A172 (cell line): ENCODE measurements at regions not wholly inside any gene's neighbourhood (a gene's known extent, or its start where the extent isn't known, plus 50 kb on each side); places are given as distances from the start of the nearest gene placed in this dataset.
"Not testable (repeated sequence)": the region's sequence is repeated elsewhere in the genome, so short reads cannot be mapped to it uniquely, and the experiment has no call there.

ENCODE experiments used
- DNase-seq: peaks from one replicate; pipeline ENCODE4 v3.0.0-alpha.2; 2015; ENCODE audit warnings: low spot score

GRCh38 chr6:126667728-126668127 lies 327.8 kb downstream of the CENPW start:
- no peak for DNase-seq

GRCh38 chr6:126672649-126673048 lies 332.7 kb downstream of the CENPW start:
- no peak for DNase-seq

- not testable (repeated sequence) for DNase-seq
Observed at GRCh38 chr6:126673749-126674148, 333.8 kb downstream of the CENPW start.

- no peak for DNase-seq
Observed at GRCh38 chr6:126682440-126682839, 342.5 kb downstream of the CENPW start.

- DNase-seq: no peak
Observed at GRCh38 chr6:126685182-126685581, 345.3 kb downstream of the CENPW start.

- DNase-seq: no peak
Observed at GRCh38 chr6:126696921-126697693, 357.2 kb downstream of the CENPW start.

- DNase-seq: no peak
Observed at GRCh38 chr6:126698732-126699240, 358.9 kb downstream of the CENPW start.

- no peak for DNase-seq
Observed at GRCh38 chr6:126701676-126702560, 362.0 kb downstream of the CENPW start.

- no peak for DNase-seq
Observed at GRCh38 chr6:126716032-126716431, 376.1 kb downstream of the CENPW start.

- peak; percentile 26 for DNase-seq
Observed at GRCh38 chr6:126716826-126717509, 377.1 kb downstream of the CENPW start.

- DNase-seq: no peak
Observed at GRCh38 chr6:126718600-126719327, 378.8 kb downstream of the CENPW start.

GRCh38 chr6:126720304-126720703 lies 380.4 kb downstream of the CENPW start:
- no peak for DNase-seq

- peak; percentile 69 for DNase-seq
Observed at GRCh38 chr6:126721581-126722160, 381.8 kb downstream of the CENPW start.

- no peak for DNase-seq
Observed at GRCh38 chr6:126722411-126722810, 382.5 kb downstream of the CENPW start.

- no peak for DNase-seq
Observed at GRCh38 chr6:126723541-126724170, 383.7 kb downstream of the CENPW start.

GRCh38 chr6:126724821-126725220 lies 384.9 kb downstream of the CENPW start:
- DNase-seq: no peak

- not testable (repeated sequence) for DNase-seq
Observed at GRCh38 chr6:126726454-126726853, 386.5 kb downstream of the CENPW start.

- DNase-seq: no peak
Observed at GRCh38 chr6:126738146-126738545, 380.3 kb upstream of the RSPO3 start.

- DNase-seq: no peak
Observed at GRCh38 chr6:126738641-126739040, 379.8 kb upstream of the RSPO3 start.

- DNase-seq: no peak
Observed at GRCh38 chr6:126743076-126743475, 375.4 kb upstream of the RSPO3 start.
